ENCODE measurements at regions not wholly inside any gene's neighbourhood (a gene's known extent, or its start where the extent isn't known, plus 50 kb on each side); places are given as distances from the start of the nearest gene placed in this dataset.

DNA sequence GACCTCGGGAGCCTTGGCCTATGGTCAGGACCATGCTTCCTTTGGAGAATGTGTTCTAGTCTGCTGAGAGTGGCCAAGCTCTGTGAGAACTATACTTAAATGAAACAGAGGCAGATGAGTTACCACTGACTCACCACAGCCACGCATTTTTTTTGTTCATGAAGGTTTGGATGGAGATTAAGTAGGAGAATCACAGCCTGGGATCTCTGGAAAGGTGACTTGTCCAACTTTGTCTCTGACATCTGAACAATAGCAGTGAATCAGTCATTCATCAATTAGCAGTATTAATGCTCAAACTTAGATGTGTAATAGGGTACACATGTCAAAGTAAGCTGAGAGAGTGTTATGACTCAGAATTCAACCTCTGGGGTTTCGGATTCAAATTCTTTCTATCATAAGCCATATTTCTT lies 100.7 kb upstream of the ANO3 start:
- Mint-ChIP-seq H3K4me3 (no peak overlapping the region), H3K27me3 (ENCODE audit: insufficient read depth) (no peaks in the 10 kb centered on the region), H3K27ac (no peak overlapping the region), H3K9me3 (no peaks in the 10 kb centered on the region), H3K36me3 (ENCODE audit: low read depth) (no peaks in the 10 kb centered on the region), H3K4me1 (ENCODE audit: low read depth) (no peaks in the 10 kb centered on the region)
- DNase-seq (ENCODE audit: low spot score): no peak
- intact Hi-C loops (cut with micrococcal nuclease): no loop called here

- H3K36me3 Mint-ChIP-seq (ENCODE audit: low read depth): no peaks in the 10 kb centered on the region
- no peaks in the 10 kb centered on the region for H3K9me3 Mint-ChIP-seq
- DNase-seq (ENCODE audit: low spot score): no peak
- H3K4me3 Mint-ChIP-seq: no peak overlapping the region
- no peaks in the 10 kb centered on the region for H3K4me1 Mint-ChIP-seq (ENCODE audit: low read depth)
- H3K27ac Mint-ChIP-seq: no peak overlapping the region
- intact Hi-C loops (cut with micrococcal nuclease): no loop called here
- no peaks in the 10 kb centered on the region for H3K27me3 Mint-ChIP-seq (ENCODE audit: insufficient read depth)
Observed at GRCh38 chr11:26234451-26234850, 97.5 kb upstream of the ANO3 start.

- intact Hi-C loops (cut with micrococcal nuclease): no loop called here
- H3K27me3 Mint-ChIP-seq (ENCODE audit: insufficient read depth): no peaks in the 10 kb centered on the region
- no peaks in the 10 kb centered on the region for H3K36me3 Mint-ChIP-seq (ENCODE audit: low read depth)
- H3K9me3 Mint-ChIP-seq: no peaks in the 10 kb centered on the region
- H3K4me3 Mint-ChIP-seq: no peak overlapping the region
- DNase-seq (ENCODE audit: low spot score): no peak
- no peaks in the 10 kb centered on the region for H3K4me1 Mint-ChIP-seq (ENCODE audit: low read depth)
- no peak overlapping the region for H3K27ac Mint-ChIP-seq
Observed at GRCh38 chr11:26243426-26243825, 88.5 kb upstream of the ANO3 start.

GRCh38 chr11:26244207-26244606 lies 87.7 kb upstream of the ANO3 start:
- H3K4me3 Mint-ChIP-seq: no peak overlapping the region
- H3K9me3 Mint-ChIP-seq: no peaks in the 10 kb centered on the region
- H3K36me3 Mint-ChIP-seq (ENCODE audit: low read depth): no peaks in the 10 kb centered on the region
- intact Hi-C loops (cut with micrococcal nuclease): no loop called here
- no peak for DNase-seq (ENCODE audit: low spot score)
- H3K27me3 Mint-ChIP-seq (ENCODE audit: insufficient read depth): no peaks in the 10 kb centered on the region
- H3K4me1 Mint-ChIP-seq (ENCODE audit: low read depth): no peaks in the 10 kb centered on the region
- H3K27ac Mint-ChIP-seq: no peak overlapping the region

DNA sequence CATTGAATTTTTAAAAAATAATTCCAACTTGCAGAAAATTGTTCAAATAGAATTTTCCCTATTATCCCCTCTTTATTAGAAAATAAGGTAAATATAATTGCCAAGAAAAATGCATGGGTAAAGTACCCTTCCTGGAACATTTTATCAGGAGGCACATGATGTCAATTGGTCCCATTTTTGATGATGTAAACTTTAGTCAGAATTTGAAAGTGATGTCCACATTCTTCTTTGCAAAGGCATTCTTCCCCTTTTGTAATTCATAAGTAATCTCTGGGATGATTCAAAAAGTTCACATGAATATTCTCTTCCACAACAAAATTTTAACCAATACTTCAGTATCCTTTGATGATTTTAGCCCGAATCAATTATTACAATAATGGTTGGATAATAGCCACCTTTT lies 86.9 kb upstream of the ANO3 start:
- no peaks in the 10 kb centered on the region for H3K4me1 Mint-ChIP-seq (ENCODE audit: low read depth)
- H3K4me3 Mint-ChIP-seq: no peak overlapping the region
- H3K9me3 Mint-ChIP-seq: no peaks in the 10 kb centered on the region
- no peak for DNase-seq (ENCODE audit: low spot score)
- H3K27me3 Mint-ChIP-seq (ENCODE audit: insufficient read depth): no peaks in the 10 kb centered on the region
- no peaks in the 10 kb centered on the region for H3K36me3 Mint-ChIP-seq (ENCODE audit: low read depth)
- intact Hi-C loops (cut with micrococcal nuclease): no loop called here
- no peak overlapping the region for H3K27ac Mint-ChIP-seq

- Mint-ChIP-seq H3K4me1 (ENCODE audit: low read depth) (no peaks in the 10 kb centered on the region), H3K4me3 (no peak overlapping the region), H3K27ac (no peak overlapping the region), H3K36me3 (ENCODE audit: low read depth) (no peaks in the 10 kb centered on the region), H3K9me3 (no peaks in the 10 kb centered on the region), H3K27me3 (ENCODE audit: insufficient read depth) (no peaks in the 10 kb centered on the region)
- intact Hi-C loops (cut with micrococcal nuclease): no loop called here
- DNase-seq (ENCODE audit: low spot score): no peak
Observed at GRCh38 chr11:26247340-26247739, 84.6 kb upstream of the ANO3 start.

- no peak for DNase-seq (ENCODE audit: low spot score)
- Mint-ChIP-seq H3K27me3 (ENCODE audit: insufficient read depth) (no peaks in the 10 kb centered on the region), H3K27ac (no peak overlapping the region), H3K36me3 (ENCODE audit: low read depth) (no peaks in the 10 kb centered on the region), H3K4me1 (ENCODE audit: low read depth) (no peaks in the 10 kb centered on the region), H3K9me3 (no peaks in the 10 kb centered on the region), H3K4me3 (no peak overlapping the region)
- intact Hi-C loops (cut with micrococcal nuclease): no loop called here
Observed at GRCh38 chr11:26248661-26249060, 83.3 kb upstream of the ANO3 start.

DNA sequence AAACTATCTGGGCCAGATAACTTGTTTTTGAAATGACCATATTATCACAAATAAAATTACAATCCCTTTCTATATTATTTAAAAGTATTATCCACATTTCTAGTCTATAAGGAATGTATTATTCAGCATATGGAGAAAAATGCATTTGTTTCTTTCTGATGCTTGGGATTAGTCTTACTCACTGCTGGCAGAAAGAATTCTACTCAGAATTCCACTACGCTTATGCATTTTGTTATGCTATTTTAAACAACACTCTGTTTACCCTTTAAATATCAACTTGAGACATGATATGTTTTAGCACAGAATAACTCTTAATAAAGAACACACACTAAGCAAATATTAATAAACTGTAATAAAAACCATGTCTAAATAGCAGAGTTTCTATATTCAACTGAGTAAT lies 77.6 kb upstream of the ANO3 start:
- DNase-seq (ENCODE audit: low spot score): no peak
- no peaks in the 10 kb centered on the region for H3K9me3 Mint-ChIP-seq
- no peaks in the 10 kb centered on the region for H3K36me3 Mint-ChIP-seq (ENCODE audit: low read depth)
- H3K4me3 Mint-ChIP-seq: no peak overlapping the region
- intact Hi-C loops (cut with micrococcal nuclease): no loop called here
- no peaks in the 10 kb centered on the region for H3K4me1 Mint-ChIP-seq (ENCODE audit: low read depth)
- H3K27me3 Mint-ChIP-seq (ENCODE audit: insufficient read depth): no peaks in the 10 kb centered on the region
- H3K27ac Mint-ChIP-seq: no peak overlapping the region

DNA sequence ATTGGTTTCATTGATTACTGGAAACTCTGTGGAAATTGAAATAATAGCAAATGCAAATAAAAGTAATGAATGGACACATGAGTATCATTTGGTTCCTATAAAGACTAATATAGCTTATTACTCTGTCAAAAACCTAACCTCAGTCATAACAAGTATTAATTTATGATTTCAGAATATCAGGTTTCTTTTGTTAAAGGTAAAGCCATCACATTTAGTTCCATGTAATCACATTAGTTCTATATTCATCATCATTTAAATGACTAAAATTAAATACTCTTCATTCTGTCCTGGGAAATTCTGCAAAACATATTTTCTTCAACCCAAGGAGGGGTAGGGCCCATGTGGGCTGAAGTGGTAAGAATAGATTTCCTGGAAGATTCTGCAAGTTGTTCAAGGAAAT lies 68.2 kb upstream of the ANO3 start:
- Mint-ChIP-seq H3K9me3 (no peaks in the 10 kb centered on the region), H3K36me3 (ENCODE audit: low read depth) (no peaks in the 10 kb centered on the region), H3K27me3 (ENCODE audit: insufficient read depth) (no peaks in the 10 kb centered on the region), H3K4me1 (ENCODE audit: low read depth) (no peaks in the 10 kb centered on the region), H3K4me3 (no peak overlapping the region), H3K27ac (no peak overlapping the region)
- intact Hi-C loops (cut with micrococcal nuclease): no loop called here
- no peak for DNase-seq (ENCODE audit: low spot score)

DNA sequence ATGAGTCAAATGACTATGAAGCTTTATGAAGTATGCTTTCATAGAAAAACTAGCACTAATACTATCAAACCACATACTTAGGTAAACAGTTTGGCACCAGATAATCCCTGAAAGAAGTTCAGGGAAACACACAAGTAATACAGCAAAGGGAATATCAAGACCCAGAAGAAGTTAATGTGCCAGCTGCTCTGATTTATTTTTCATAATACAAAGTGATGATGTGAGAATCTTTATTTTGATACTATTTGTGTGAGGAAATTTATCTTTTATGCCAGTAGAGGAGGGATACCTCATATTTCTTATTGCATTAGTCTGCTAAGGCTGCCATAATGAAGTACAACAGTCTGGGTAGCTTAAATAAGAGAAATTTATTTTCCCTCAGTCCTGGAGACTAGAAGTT lies 67.7 kb upstream of the ANO3 start:
- Mint-ChIP-seq H3K27ac (no peak overlapping the region), H3K36me3 (ENCODE audit: low read depth) (no peaks in the 10 kb centered on the region), H3K9me3 (no peaks in the 10 kb centered on the region), H3K4me3 (no peak overlapping the region), H3K4me1 (ENCODE audit: low read depth) (no peaks in the 10 kb centered on the region), H3K27me3 (ENCODE audit: insufficient read depth) (no peaks in the 10 kb centered on the region)
- no peak for DNase-seq (ENCODE audit: low spot score)
- intact Hi-C loops (cut with micrococcal nuclease): no loop called here

- no peaks in the 10 kb centered on the region for H3K36me3 Mint-ChIP-seq (ENCODE audit: low read depth)
- intact Hi-C loops (cut with micrococcal nuclease): no loop called here
- no peak overlapping the region for H3K27ac Mint-ChIP-seq
- H3K4me3 Mint-ChIP-seq: no peak overlapping the region
- H3K4me1 Mint-ChIP-seq (ENCODE audit: low read depth): no peaks in the 10 kb centered on the region
- H3K27me3 Mint-ChIP-seq (ENCODE audit: insufficient read depth): no peaks in the 10 kb centered on the region
- no peak for DNase-seq (ENCODE audit: low spot score)
- H3K9me3 Mint-ChIP-seq: no peaks in the 10 kb centered on the region
Observed at GRCh38 chr11:26268980-26269660, 62.8 kb upstream of the ANO3 start.

DNA sequence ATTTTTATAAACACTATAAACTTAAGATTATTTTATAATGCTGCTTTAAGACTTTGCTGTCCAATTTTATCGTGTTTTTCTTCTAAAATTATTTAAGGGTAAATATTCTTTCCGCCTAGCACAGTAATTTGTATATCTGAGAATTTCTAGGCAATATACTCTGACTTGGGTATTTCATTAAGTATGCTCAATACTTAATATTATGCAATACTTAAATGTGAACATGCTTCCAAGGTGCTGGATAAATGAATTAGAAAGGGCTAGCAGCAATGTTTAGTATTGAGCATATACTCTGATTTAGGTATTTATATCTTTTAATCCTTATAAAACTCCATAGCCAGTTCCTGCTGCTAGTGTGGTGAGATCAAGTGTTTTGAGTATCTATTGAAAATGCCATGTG lies 60.3 kb upstream of the ANO3 start:
- H3K4me1 Mint-ChIP-seq (ENCODE audit: low read depth): no peaks in the 10 kb centered on the region
- H3K36me3 Mint-ChIP-seq (ENCODE audit: low read depth): no peaks in the 10 kb centered on the region
- no peak overlapping the region for H3K4me3 Mint-ChIP-seq
- intact Hi-C loops (cut with micrococcal nuclease): no loop called here
- H3K27ac Mint-ChIP-seq: no peak overlapping the region
- no peaks in the 10 kb centered on the region for H3K9me3 Mint-ChIP-seq
- DNase-seq (ENCODE audit: low spot score): no peak
- H3K27me3 Mint-ChIP-seq (ENCODE audit: insufficient read depth): no peaks in the 10 kb centered on the region

DNA sequence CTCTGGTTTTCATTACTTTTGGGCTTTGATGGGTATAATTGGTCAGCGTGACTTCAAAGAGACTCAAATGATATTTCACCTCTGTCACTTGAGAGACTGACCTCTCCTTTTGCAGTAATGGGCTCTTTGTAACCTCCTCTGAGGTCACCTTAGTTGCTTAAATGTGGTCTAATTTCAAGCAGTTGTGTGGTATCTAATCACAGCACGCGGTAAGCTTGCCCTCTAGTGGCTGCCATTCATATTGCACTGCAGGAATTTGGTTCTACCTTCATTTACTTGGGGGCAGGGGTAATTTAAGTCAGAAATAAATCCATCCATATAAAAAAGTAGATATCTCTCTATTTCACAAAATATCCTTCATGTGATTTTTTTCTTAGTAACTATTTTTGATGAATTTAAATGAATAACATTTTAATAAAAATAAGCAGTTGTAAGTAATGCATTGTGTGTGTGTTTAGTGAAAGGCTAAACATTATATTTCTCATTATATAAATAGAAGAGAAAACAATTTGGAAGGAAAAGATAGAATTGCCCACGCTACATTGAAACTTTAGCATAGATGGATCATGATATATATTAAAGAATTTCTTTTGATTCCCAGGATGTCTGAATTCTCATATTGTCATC lies 55.0 kb upstream of the ANO3 start:
- Mint-ChIP-seq H3K27me3 (ENCODE audit: insufficient read depth) (no peaks in the 10 kb centered on the region), H3K4me3 (no peak overlapping the region), H3K9me3 (no peaks in the 10 kb centered on the region), H3K4me1 (ENCODE audit: low read depth) (no peaks in the 10 kb centered on the region), H3K27ac (no peak overlapping the region), H3K36me3 (ENCODE audit: low read depth) (no peaks in the 10 kb centered on the region)
- intact Hi-C loops (cut with micrococcal nuclease): loop anchor here (1.0 kb wide), 1 partner anchor 294 kb away; no protein-coding TSS in a partner anchor
- DNase-seq (ENCODE audit: low spot score): peak; percentile 3

GRCh38 chr11:26278354-26278753 lies 53.6 kb upstream of the ANO3 start:
- Mint-ChIP-seq H3K4me1 (ENCODE audit: low read depth) (no peaks in the 10 kb centered on the region), H3K27me3 (ENCODE audit: insufficient read depth) (no peaks in the 10 kb centered on the region), H3K36me3 (ENCODE audit: low read depth) (no peaks in the 10 kb centered on the region), H3K4me3 (no peak overlapping the region), H3K9me3 (no peaks in the 10 kb centered on the region), H3K27ac (no peak overlapping the region)
- intact Hi-C loops (cut with micrococcal nuclease): no loop called here
- no peak for DNase-seq (ENCODE audit: low spot score)

All from activated T-helper 1 cell treated with anti-CD3 and anti-CD28 coated beads, Interleukin-12 subunit alpha, Interleukin-12 subunit beta, Interleukin-2, Interleukin-4 antibody, amounts not matched to agents 30 ng/mL and 10 ng/mL and 1 ng/mL, durations not matched to agents 14 hours and 24 hours and 36 hours (primary cell).